ENCODE measurements at regions not wholly inside any gene's neighbourhood (a gene's known extent, or its start where the extent isn't known, plus 50 kb on each side); places are given as distances from the start of the nearest gene placed in this dataset.
A peak's percentile ranks its signal among the peaks of the same experiment; 100 is the strongest.

DNA sequence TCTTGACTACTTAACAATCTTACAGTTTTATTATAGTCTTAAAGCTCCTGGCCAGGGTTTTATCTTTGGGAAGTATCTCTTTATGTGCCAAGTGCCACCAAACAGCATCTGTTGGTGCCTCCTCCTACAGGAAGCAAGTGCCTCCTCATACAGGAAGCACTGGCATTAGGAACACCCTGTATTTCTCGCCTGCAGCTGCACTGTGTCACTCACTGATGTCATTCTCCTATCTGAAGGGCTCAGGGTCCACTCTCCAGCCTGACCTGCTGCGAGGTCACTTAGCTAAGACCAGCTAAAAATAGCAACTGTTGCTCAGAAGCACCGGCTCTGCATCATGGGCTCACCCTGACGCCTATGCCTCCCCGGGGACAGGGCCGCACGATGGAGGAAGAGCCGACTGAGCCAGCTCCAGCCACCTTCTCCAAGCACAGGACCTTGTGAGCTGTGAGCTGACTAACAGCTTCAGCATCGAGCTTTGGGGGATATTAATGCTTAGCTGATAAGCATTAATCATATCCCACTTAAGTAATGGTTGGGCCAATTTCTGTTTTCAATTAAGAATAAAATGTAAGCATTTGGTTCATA is 66.3 kb upstream of the CD93 start (continued):
- TF ChIP-seq, protein P1, sequence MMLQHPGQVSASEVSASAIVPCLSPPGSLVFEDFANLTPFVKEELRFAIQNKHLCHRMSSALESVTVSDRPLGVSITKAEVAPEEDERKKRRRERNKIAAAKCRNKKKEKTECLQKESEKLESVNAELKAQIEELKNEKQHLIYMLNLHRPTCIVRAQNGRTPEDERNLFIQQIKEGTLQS (IDR thresholded peaks at IDR 0.05), result peak; percentile 93
- TF ChIP-seq, protein P1 (CRISPR knock-in tag; conservative IDR thresholded peaks at IDR 0.05), result peak; percentile 46; the same call in 1 of the 2 replicates
- peak; percentile 91 for TF ChIP-seq TCF3 (CRISPR knock-in tag; IDR thresholded peaks at IDR 0.05)
- TF ChIP-seq RBBP5 (IDR thresholded peaks at IDR 0.05; ENCODE audit: borderline replicate concordance, insufficient read depth, low read length, poor library complexity, severe bottlenecking), result peak; percentile 47
- no peak for TF ChIP-seq IFI16 (CRISPR knock-in tag; IDR thresholded peaks at IDR 0.05)
- TF ChIP-seq ZKSCAN8 (CRISPR knock-in tag; IDR thresholded peaks at IDR 0.05), result peak; percentile 1; the same call in 1 of the 2 replicates
- 0 out of 2 replicates have a peak, but pooled peaks have one; percentile 32 for TF ChIP-seq SMAD3 (CRISPR knock-in tag; conservative IDR thresholded peaks at IDR 0.05)
- TF ChIP-seq POLR2A (conservative IDR thresholded peaks at IDR 0.05), result peak; percentile 39; the same call in 1 of the 2 replicates
- peak; percentile 76 for TF ChIP-seq SMARCA4 (IDR thresholded peaks at IDR 0.05)
- peak in 1 of 2 experiments; percentile 85; a peak in 1 of 4 replicates for TF ChIP-seq RCOR1 (IDR thresholded peaks at IDR 0.05; ENCODE audit: borderline replicate concordance in 1 of 2, low read depth in 2 of 2, low read length in 2 of 2)
- TF ChIP-seq, protein P2, sequence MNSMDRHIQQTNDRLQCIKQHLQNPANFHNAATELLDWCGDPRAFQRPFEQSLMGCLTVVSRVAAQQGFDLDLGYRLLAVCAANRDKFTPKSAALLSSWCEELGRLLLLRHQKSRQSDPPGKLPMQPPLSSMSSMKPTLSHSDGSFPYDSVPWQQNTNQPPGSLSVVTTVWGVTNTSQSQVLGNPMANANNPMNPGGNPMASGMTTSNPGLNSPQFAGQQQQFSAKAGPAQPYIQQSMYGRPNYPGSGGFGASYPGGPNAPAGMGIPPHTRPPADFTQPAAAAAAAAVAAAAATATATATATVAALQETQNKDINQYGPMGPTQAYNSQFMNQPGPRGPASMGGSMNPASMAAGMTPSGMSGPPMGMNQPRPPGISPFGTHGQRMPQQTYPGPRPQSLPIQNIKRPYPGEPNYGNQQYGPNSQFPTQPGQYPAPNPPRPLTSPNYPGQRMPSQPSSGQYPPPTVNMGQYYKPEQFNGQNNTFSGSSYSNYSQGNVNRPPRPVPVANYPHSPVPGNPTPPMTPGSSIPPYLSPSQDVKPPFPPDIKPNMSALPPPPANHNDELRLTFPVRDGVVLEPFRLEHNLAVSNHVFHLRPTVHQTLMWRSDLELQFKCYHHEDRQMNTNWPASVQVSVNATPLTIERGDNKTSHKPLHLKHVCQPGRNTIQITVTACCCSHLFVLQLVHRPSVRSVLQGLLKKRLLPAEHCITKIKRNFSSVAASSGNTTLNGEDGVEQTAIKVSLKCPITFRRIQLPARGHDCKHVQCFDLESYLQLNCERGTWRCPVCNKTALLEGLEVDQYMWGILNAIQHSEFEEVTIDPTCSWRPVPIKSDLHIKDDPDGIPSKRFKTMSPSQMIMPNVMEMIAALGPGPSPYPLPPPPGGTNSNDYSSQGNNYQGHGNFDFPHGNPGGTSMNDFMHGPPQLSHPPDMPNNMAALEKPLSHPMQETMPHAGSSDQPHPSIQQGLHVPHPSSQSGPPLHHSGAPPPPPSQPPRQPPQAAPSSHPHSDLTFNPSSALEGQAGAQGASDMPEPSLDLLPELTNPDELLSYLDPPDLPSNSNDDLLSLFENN (IDR thresholded peaks at IDR 0.05; ENCODE audit: low read depth in 2 of 2, low read length in 2 of 2), result peak in 1 of 2 experiments; percentile 86; a peak in 2 of 4 replicates
- peak; percentile 94 for TF ChIP-seq JUND (IDR thresholded peaks at IDR 0.05; ENCODE audit: borderline replicate concordance, low read depth, low read length)
- peak; percentile 86; the same call in 2 of the 3 replicates for TF ChIP-seq JUND (tag; IDR thresholded peaks at IDR 0.05; ENCODE audit: borderline replicate concordance, low read depth, low read length)
- no peak for TF ChIP-seq SAFB (IDR thresholded peaks at IDR 0.05; ENCODE audit: borderline replicate concordance, low read depth, low read length)
- peak in 1 of 2 experiments; percentile 25; a peak in 1 of 4 replicates for TF ChIP-seq FOXK2 (conservative IDR thresholded peaks at IDR 0.05 in 1 of 2, IDR thresholded peaks at IDR 0.05 in 1 of 2; ENCODE audit: low read depth in 2 of 2)
- TF ChIP-seq, protein P3, sequence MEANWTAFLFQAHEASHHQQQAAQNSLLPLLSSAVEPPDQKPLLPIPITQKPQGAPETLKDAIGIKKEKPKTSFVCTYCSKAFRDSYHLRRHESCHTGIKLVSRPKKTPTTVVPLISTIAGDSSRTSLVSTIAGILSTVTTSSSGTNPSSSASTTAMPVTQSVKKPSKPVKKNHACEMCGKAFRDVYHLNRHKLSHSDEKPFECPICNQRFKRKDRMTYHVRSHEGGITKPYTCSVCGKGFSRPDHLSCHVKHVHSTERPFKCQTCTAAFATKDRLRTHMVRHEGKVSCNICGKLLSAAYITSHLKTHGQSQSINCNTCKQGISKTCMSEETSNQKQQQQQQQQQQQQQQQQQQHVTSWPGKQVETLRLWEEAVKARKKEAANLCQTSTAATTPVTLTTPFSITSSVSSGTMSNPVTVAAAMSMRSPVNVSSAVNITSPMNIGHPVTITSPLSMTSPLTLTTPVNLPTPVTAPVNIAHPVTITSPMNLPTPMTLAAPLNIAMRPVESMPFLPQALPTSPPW (CRISPR knock-in tag; IDR thresholded peaks at IDR 0.05), result peak; percentile 37; the same call in 1 of the 2 replicates
- TF ChIP-seq LEF1 (IDR thresholded peaks at IDR 0.05), result peak; percentile 63
- no peak for TF ChIP-seq PCBP1 (IDR thresholded peaks at IDR 0.05; ENCODE audit: low read depth, low read length, poor library complexity, severe bottlenecking)
- no peak for TF ChIP-seq ZNF23 (CRISPR knock-in tag; IDR thresholded peaks at IDR 0.05)
- no peak for TF ChIP-seq DNMT1 (IDR thresholded peaks at IDR 0.05)
- TF ChIP-seq CREB1 (IDR thresholded peaks at IDR 0.05), result peak; percentile 84
- TF ChIP-seq CREB1 (CRISPR knock-in tag; IDR thresholded peaks at IDR 0.05), result peak; percentile 65
- TF ChIP-seq DMBX1 (CRISPR knock-in tag; IDR thresholded peaks at IDR 0.05; ENCODE audit: borderline replicate concordance), result peak; percentile 92; the same call in 1 of the 2 replicates
- peak; percentile 47; the same call in 1 of the 2 replicates for TF ChIP-seq HDAC8 (tag; IDR thresholded peaks at IDR 0.05)
